ENCODE measurements at regions not wholly inside any gene's neighbourhood (a gene's known extent, or its start where the extent isn't known, plus 50 kb on each side); places are given as distances from the start of the nearest gene placed in this dataset.

GRCh38 chr20:57939499-57939898 is 229.7 kb upstream of the PMEPA1 start:
- no peak for TF ChIP-seq CTCF (IDR thresholded peaks at IDR 0.05 in 8 of 11, conservative IDR thresholded peaks at IDR 0.05 in 3 of 11)
- TF ChIP-seq POLR2A (IDR thresholded peaks at IDR 0.05), result no peak
